DND-41 (cell line): ENCODE measurements at regions not wholly inside any gene's neighbourhood (a gene's known extent, or its start where the extent isn't known, plus 50 kb on each side); places are given as distances from the start of the nearest gene placed in this dataset.
A peak's percentile ranks its signal among the peaks of the same experiment; 100 is the strongest.

Experiments
- EZH2 ChIP-seq: IDR thresholded peaks from 3 replicates; pipeline ENCODE4 v1.6.1; 2012; ENCODE audit warnings: borderline replicate concordance, low read depth, mild to moderate bottlenecking, moderate library complexity, low read length, inconsistent platforms; ENCODE audit not compliant: severe bottlenecking
- TF ChIP-seq, protein P1 (sequence below): IDR thresholded peaks from 2 replicates; pipeline ENCODE4 v1.5.1; 2012; ENCODE audit warnings: borderline replicate concordance, low read length, moderate library complexity, mild to moderate bottlenecking; ENCODE audit not compliant: poor library complexity, severe bottlenecking; ENCODE audit errors: extremely low read depth

GRCh38 chr10:9342885-9343570 lies 1288.5 kb downstream of the GATA3 start:
- TF ChIP-seq, protein P1, sequence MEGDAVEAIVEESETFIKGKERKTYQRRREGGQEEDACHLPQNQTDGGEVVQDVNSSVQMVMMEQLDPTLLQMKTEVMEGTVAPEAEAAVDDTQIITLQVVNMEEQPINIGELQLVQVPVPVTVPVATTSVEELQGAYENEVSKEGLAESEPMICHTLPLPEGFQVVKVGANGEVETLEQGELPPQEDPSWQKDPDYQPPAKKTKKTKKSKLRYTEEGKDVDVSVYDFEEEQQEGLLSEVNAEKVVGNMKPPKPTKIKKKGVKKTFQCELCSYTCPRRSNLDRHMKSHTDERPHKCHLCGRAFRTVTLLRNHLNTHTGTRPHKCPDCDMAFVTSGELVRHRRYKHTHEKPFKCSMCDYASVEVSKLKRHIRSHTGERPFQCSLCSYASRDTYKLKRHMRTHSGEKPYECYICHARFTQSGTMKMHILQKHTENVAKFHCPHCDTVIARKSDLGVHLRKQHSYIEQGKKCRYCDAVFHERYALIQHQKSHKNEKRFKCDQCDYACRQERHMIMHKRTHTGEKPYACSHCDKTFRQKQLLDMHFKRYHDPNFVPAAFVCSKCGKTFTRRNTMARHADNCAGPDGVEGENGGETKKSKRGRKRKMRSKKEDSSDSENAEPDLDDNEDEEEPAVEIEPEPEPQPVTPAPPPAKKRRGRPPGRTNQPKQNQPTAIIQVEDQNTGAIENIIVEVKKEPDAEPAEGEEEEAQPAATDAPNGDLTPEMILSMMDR, result peak; percentile 83
- TF ChIP-seq EZH2, result no peak
